Endodermal cell (in vitro differentiated cells): ENCODE measurements at regions not wholly inside any gene's neighbourhood (a gene's known extent, or its start where the extent isn't known, plus 50 kb on each side); places are given as distances from the start of the nearest gene placed in this dataset.
A peak's percentile ranks its signal among the peaks of the same experiment; 100 is the strongest.

ENCODE experiments used
- DNase-seq: peaks from one replicate; pipeline ENCODE4 v3.0.0-alpha.2; 2017
- H3K27ac ChIP-seq: 2 replicates; pipeline ENCODE4 v1.5.1; 2013; ENCODE audit warnings: mild to moderate bottlenecking, low read depth, low read length, moderate library complexity
- H3K27me3 ChIP-seq: 2 replicates; pipeline ENCODE4 v1.6.1; 2013; ENCODE audit warnings: mild to moderate bottlenecking, low read length, moderate library complexity; ENCODE audit not compliant: insufficient read depth, control insufficient read depth, poor library complexity, severe bottlenecking
- H3K36me3 ChIP-seq: 2 replicates; pipeline ENCODE4 v1.7.0; 2013; ENCODE audit warnings: mild to moderate bottlenecking, low read length, moderate library complexity; ENCODE audit not compliant: control insufficient read depth, insufficient read depth
- H3K4me1 ChIP-seq: one replicate; pipeline ENCODE4 v1.7.0; 2013; ENCODE audit warnings: low read length; ENCODE audit not compliant: control insufficient read depth, insufficient read depth
- H3K4me3 ChIP-seq: 2 replicates; pipeline ENCODE4 v1.5.1; 2013; ENCODE audit warnings: mild to moderate bottlenecking, low read length, moderate library complexity
- H3K9ac ChIP-seq: 2 replicates; pipeline ENCODE4 v1.6.1; 2013; ENCODE audit warnings: mild to moderate bottlenecking, low read length, moderate library complexity; ENCODE audit not compliant: poor library complexity, severe bottlenecking; ENCODE audit errors: extremely low read depth
- H3K9me3 ChIP-seq: 2 replicates; pipeline ENCODE4 v1.6.1; 2013; ENCODE audit warnings: mild to moderate bottlenecking, low read length, moderate library complexity; ENCODE audit not compliant: control insufficient read depth
- H3K27ac Mint-ChIP-seq: 2 replicates; pipeline ENCODE4 v1.8.0; 2020; ENCODE audit warnings: mixed read lengths
- H3K27me3 Mint-ChIP-seq: 2 replicates; pipeline ENCODE4 v1.8.0; 2021; ENCODE audit warnings: mild to moderate bottlenecking, mixed read lengths; ENCODE audit not compliant: insufficient read depth
- H3K36me3 Mint-ChIP-seq: 2 replicates; pipeline ENCODE4 v1.8.0; 2020; ENCODE audit warnings: low read depth, mixed read lengths
- H3K4me1 Mint-ChIP-seq: 2 replicates; pipeline ENCODE4 v1.8.0; 2020; ENCODE audit warnings: mixed read lengths
- H3K4me3 Mint-ChIP-seq: 2 replicates; pipeline ENCODE4 v1.8.0; 2020; ENCODE audit warnings: mild to moderate bottlenecking, moderate library complexity, mixed read lengths
- H3K9me3 Mint-ChIP-seq: 2 replicates; pipeline ENCODE4 v1.8.0; 2020; ENCODE audit warnings: mild to moderate bottlenecking, mixed read lengths
- WGBS, 2 experiments: methylation state at CpG; one replicate each; pipeline versions ENCODE4 v1.1.5 to v1.1.7; 2013; ENCODE audit warnings: missing lambda C conversion rate in 2 of 2, mixed read lengths in 1 of 2; ENCODE audit not compliant: insufficient coverage in 1 of 2, insufficient read length in 1 of 2; 5-methylcytosine and 5-hydroxymethylcytosine counted together
- TF ChIP-seq, protein P1 (sequence below): fragments of 200-600 bp; sonication (generic); conservative IDR thresholded peaks from 2 replicates; pipeline ENCODE4 v1.5.0; 2021; ENCODE audit warnings: antibody characterized with exemption, mild to moderate bottlenecking

DNA sequence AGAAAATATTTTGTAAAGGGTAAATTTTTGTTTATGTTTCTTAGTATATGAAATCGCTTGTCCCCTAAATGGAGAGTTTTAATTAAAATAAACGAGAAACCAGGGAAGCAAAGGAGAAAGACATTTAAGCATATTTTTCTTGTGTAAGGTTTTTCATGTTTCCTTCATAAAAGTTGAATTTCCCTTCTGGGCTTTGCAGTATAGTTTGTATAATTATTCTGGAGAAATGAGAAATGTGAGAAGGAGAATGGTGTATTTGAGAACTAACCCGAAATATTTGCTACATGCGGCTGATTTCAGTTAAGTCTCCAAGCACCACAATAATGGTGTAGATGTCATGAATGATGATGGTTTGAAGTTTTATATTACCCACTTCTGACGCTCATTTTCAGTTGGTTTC lies 307.7 kb upstream of the SEL1L start:
- no peaks in the 10 kb centered on the region for H3K27me3 ChIP-seq
- H3K36me3 Mint-ChIP-seq, result no peaks in the 10 kb centered on the region
- no peaks in the 10 kb centered on the region for H3K4me1 Mint-ChIP-seq
- H3K4me1 ChIP-seq, result no peaks in the 10 kb centered on the region
- WGBS, 2 experiments, result 87 to 95% methylated on average over 4 to 5 of the region's 5 CpGs
- peaks cover 10% of the 10 kb centered on the region for H3K9me3 ChIP-seq
- no peaks in the 10 kb centered on the region for H3K36me3 ChIP-seq
- H3K4me3 ChIP-seq, result no peak overlapping the region
- H3K27me3 Mint-ChIP-seq, result no peaks in the 10 kb centered on the region
- no peak overlapping the region for H3K9ac ChIP-seq
- TF ChIP-seq, protein P1, sequence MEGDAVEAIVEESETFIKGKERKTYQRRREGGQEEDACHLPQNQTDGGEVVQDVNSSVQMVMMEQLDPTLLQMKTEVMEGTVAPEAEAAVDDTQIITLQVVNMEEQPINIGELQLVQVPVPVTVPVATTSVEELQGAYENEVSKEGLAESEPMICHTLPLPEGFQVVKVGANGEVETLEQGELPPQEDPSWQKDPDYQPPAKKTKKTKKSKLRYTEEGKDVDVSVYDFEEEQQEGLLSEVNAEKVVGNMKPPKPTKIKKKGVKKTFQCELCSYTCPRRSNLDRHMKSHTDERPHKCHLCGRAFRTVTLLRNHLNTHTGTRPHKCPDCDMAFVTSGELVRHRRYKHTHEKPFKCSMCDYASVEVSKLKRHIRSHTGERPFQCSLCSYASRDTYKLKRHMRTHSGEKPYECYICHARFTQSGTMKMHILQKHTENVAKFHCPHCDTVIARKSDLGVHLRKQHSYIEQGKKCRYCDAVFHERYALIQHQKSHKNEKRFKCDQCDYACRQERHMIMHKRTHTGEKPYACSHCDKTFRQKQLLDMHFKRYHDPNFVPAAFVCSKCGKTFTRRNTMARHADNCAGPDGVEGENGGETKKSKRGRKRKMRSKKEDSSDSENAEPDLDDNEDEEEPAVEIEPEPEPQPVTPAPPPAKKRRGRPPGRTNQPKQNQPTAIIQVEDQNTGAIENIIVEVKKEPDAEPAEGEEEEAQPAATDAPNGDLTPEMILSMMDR, result no peak
- no peak overlapping the region for H3K27ac Mint-ChIP-seq
- no peak overlapping the region for H3K4me3 Mint-ChIP-seq
- DNase-seq, result no peak
- peaks cover 18% of the 10 kb centered on the region for H3K9me3 Mint-ChIP-seq
- no peak overlapping the region for H3K27ac ChIP-seq

DNA sequence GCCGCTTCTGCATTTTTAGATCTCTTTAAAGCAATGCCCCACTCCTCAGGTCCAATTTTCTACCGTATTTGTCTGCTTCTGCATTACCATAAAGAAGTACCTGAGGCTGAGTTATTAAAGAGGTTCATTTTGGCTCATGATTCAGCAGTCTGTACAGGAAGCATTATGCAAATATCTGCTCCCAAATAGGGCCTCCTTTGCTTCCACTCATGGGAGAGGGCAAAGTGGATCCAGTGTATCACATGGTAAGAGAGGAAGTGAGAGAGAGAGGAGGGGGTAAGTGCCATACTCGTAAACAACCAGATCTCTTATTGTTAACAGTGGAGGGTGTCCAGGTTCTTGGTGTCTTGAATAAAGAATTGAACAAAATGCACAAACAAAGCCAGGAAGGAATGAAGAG lies 316.1 kb upstream of the SEL1L start:
- H3K27ac Mint-ChIP-seq, result no peak overlapping the region
- Histone ChIP-seq H3K4me1 (no peaks in the 10 kb centered on the region), H3K27me3 (no peaks in the 10 kb centered on the region), H3K36me3 (no peaks in the 10 kb centered on the region), H3K9me3 (peaks cover 16% of the 10 kb centered on the region), H3K9ac (no peak overlapping the region), H3K4me3 (no peak overlapping the region), H3K27ac (no peak overlapping the region)
- H3K27me3 Mint-ChIP-seq, result no peaks in the 10 kb centered on the region
- 90 to 96% methylated on average over 2 to 3 of the region's 3 CpGs for WGBS, 2 experiments
- DNase-seq, result no peak
- peaks cover 38% of the 10 kb centered on the region for H3K9me3 Mint-ChIP-seq
- H3K4me3 Mint-ChIP-seq, result no peak overlapping the region
- no peaks in the 10 kb centered on the region for H3K36me3 Mint-ChIP-seq
- no peaks in the 10 kb centered on the region for H3K4me1 Mint-ChIP-seq
- TF ChIP-seq, protein P1, result no peak

DNA sequence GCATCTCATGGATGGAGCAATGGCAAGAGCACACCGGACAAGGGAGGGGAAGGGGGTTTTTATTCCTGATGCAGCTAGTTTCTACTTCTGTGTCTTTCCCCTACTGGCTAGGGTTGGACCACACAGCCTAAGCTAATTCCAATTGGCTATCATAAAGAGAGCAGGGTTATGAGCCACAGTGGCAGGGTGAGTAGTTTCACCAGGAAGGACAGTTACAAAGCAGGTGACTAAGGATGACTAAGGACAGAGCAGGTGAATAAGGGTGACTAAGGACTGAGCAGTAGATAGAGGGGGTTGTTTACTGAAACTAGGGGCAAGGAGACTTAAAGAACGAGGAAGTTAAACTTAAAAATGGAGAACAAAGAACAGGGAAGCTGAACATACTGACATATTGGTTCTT lies 321.4 kb upstream of the SEL1L start:
- Mint-ChIP-seq H3K36me3 (peaks cover 4% of the 10 kb centered on the region), H3K27me3 (no peaks in the 10 kb centered on the region), H3K4me3 (no peak overlapping the region), H3K9me3 (peaks cover 48% of the 10 kb centered on the region), H3K27ac (no peak overlapping the region), H3K4me1 (no peaks in the 10 kb centered on the region)
- WGBS, 2 experiments, result 91 to 100% methylated on average over 1 to 2 of the region's 2 CpGs
- Histone ChIP-seq H3K27me3 (no peaks in the 10 kb centered on the region), H3K27ac (no peak overlapping the region), H3K36me3 (no peaks in the 10 kb centered on the region), H3K9ac (no peak overlapping the region), H3K9me3 (peaks cover 36% of the 10 kb centered on the region), H3K4me3 (peak overlapping the region; percentile 24), H3K4me1 (no peaks in the 10 kb centered on the region)
- no peak for DNase-seq
- TF ChIP-seq, protein P1, result no peak
